ENCODE measurements at regions not wholly inside any gene's neighbourhood (a gene's known extent, or its start where the extent isn't known, plus 50 kb on each side); places are given as distances from the start of the nearest gene placed in this dataset.
"Not testable (repeated sequence)": the region's sequence is repeated elsewhere in the genome, so short reads cannot be mapped to it uniquely, and the experiment has no call there.

DNA sequence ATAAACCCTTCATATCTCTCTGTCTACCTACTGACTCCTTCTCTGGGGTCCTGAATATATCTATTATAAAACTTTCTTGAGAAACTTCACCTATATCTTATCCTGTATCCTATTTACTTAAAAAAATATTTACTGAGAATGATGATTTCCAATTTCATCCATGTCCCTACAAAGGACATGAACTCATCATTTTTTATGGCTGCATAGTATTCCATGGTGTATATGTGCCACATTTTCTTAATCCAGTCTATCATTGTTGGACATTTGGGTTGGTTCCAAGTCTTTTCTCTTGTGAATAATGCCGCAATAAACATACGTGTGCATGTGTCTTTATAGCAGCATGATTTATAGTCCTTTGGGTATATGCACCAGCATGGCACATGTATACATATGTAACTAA lies 301.7 kb upstream of the RAI14 start:
- H3K27ac ChIP-seq (ENCODE audit: low read depth in 1 of 2, low read length in 1 of 2); H3K27me3 ChIP-seq (ENCODE audit: control insufficient read depth in 3 of 3, insufficient read depth in 3 of 3, low read length in 2 of 3); H3K4me3 ChIP-seq; H3K9ac ChIP-seq (ENCODE audit: insufficient read depth in 1 of 2, low read length in 2 of 2); DNase-seq; H3K4me1 ChIP-seq (ENCODE audit: control insufficient read depth in 5 of 5, insufficient read depth in 5 of 5, low read length in 5 of 5); ATAC-seq (ENCODE audit: insufficient read depth, low FRiP score); H3K36me3 ChIP-seq (ENCODE audit: control insufficient read depth in 4 of 4, insufficient read depth in 4 of 4, low read length in 4 of 4); H3K9me3 ChIP-seq (ENCODE audit: control insufficient read depth in 4 of 4, insufficient read depth in 3 of 4, low read length in 3 of 4): not testable (repeated sequence)
- 73 to 91% methylated on average over 2 of the region's 2 CpGs for WGBS, 2 donors

DNA sequence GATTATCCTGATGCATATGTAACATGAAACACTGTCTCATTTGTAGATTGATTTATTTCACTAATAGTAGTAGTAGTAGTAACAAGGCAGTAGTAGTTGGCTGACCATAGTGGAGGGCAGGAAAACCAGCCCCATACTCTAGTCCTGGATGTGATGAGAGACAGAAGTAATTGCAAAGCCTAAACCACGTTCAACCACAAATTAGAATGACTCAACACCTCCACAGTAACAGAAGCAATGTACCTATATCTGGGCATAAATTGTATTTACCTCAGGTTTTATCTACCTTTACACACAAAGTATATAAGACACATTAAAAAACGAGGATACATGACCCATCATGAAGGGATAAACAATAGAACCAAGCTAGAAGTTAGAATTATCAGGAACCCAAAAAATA lies 284.7 kb upstream of the RAI14 start:
- not testable (repeated sequence) for H3K4me3 ChIP-seq; H3K4me1 ChIP-seq (ENCODE audit: control insufficient read depth in 5 of 5, insufficient read depth in 5 of 5, low read length in 5 of 5); DNase-seq; H3K9ac ChIP-seq (ENCODE audit: insufficient read depth in 1 of 2, low read length in 2 of 2); H3K9me3 ChIP-seq (ENCODE audit: control insufficient read depth in 4 of 4, insufficient read depth in 3 of 4, low read length in 3 of 4); H3K27ac ChIP-seq (ENCODE audit: low read depth in 1 of 2, low read length in 1 of 2); ATAC-seq (ENCODE audit: insufficient read depth, low FRiP score); H3K36me3 ChIP-seq (ENCODE audit: control insufficient read depth in 4 of 4, insufficient read depth in 4 of 4, low read length in 4 of 4); H3K27me3 ChIP-seq (ENCODE audit: control insufficient read depth in 3 of 3, insufficient read depth in 3 of 3, low read length in 2 of 3)
- WGBS, 2 donors, result 57 to 72% methylated on average over 1 of the region's 2 CpGs

GRCh38 chr5:34371817-34372216 lies 284.3 kb upstream of the RAI14 start:
- not testable (repeated sequence) for H3K36me3 ChIP-seq (ENCODE audit: control insufficient read depth in 4 of 4, insufficient read depth in 4 of 4, low read length in 4 of 4); H3K9me3 ChIP-seq (ENCODE audit: control insufficient read depth in 4 of 4, insufficient read depth in 3 of 4, low read length in 3 of 4); H3K27ac ChIP-seq (ENCODE audit: low read depth in 1 of 2, low read length in 1 of 2); H3K27me3 ChIP-seq (ENCODE audit: control insufficient read depth in 3 of 3, insufficient read depth in 3 of 3, low read length in 2 of 3); DNase-seq; H3K9ac ChIP-seq (ENCODE audit: insufficient read depth in 1 of 2, low read length in 2 of 2); H3K4me3 ChIP-seq; ATAC-seq (ENCODE audit: insufficient read depth, low FRiP score); H3K4me1 ChIP-seq (ENCODE audit: control insufficient read depth in 5 of 5, insufficient read depth in 5 of 5, low read length in 5 of 5)
- WGBS, 2 donors, result 40 to 43% methylated on average over 1 of the region's 1 CpG

DNA sequence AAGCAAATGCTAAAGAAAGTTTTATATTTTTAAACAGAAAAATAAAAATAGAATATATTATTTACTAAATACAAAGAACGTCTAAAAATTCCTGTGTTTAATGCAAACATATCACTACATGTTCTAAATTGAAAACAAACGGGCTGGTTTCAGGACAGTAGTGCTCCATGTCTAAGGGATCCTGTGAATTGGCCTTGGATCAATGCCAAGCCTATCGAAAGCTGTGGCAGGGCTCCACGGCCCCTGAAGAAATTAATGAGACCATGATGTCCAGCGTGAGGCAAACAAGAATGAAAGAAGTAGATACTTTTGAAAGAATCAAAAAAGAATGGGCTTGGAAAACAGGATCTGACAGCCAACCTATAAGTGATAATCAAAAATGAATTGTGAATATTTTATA lies 283.4 kb upstream of the RAI14 start:
- H3K9me3 ChIP-seq (ENCODE audit: control insufficient read depth in 4 of 4, insufficient read depth in 3 of 4, low read length in 3 of 4); H3K36me3 ChIP-seq (ENCODE audit: control insufficient read depth in 4 of 4, insufficient read depth in 4 of 4, low read length in 4 of 4); H3K27me3 ChIP-seq (ENCODE audit: control insufficient read depth in 3 of 3, insufficient read depth in 3 of 3, low read length in 2 of 3); H3K4me3 ChIP-seq; H3K4me1 ChIP-seq (ENCODE audit: control insufficient read depth in 5 of 5, insufficient read depth in 5 of 5, low read length in 5 of 5); H3K9ac ChIP-seq (ENCODE audit: insufficient read depth in 1 of 2, low read length in 2 of 2); ATAC-seq (ENCODE audit: insufficient read depth, low FRiP score); H3K27ac ChIP-seq (ENCODE audit: low read depth in 1 of 2, low read length in 1 of 2): not testable (repeated sequence)
- peak in 2 of 3 donors; percentile 20 to 31 for DNase-seq
- WGBS, 2 donors, result 55 to 66% methylated on average over 4 to 5 of the region's 5 CpGs

- 41 to 65% methylated on average over 2 of the region's 2 CpGs for WGBS, 2 donors
- not testable (repeated sequence) for H3K27ac ChIP-seq (ENCODE audit: low read depth in 1 of 2, low read length in 1 of 2); DNase-seq; H3K4me1 ChIP-seq (ENCODE audit: control insufficient read depth in 5 of 5, insufficient read depth in 5 of 5, low read length in 5 of 5); H3K4me3 ChIP-seq; H3K27me3 ChIP-seq (ENCODE audit: control insufficient read depth in 3 of 3, insufficient read depth in 3 of 3, low read length in 2 of 3); ATAC-seq (ENCODE audit: insufficient read depth, low FRiP score); H3K9me3 ChIP-seq (ENCODE audit: control insufficient read depth in 4 of 4, insufficient read depth in 3 of 4, low read length in 3 of 4); H3K9ac ChIP-seq (ENCODE audit: insufficient read depth in 1 of 2, low read length in 2 of 2); H3K36me3 ChIP-seq (ENCODE audit: control insufficient read depth in 4 of 4, insufficient read depth in 4 of 4, low read length in 4 of 4)
These were observed 278.5 kb upstream of the RAI14 start for GRCh38 chr5:34377651-34378050.

GRCh38 chr5:34378498-34378897 lies 277.6 kb upstream of the RAI14 start:
- H3K4me3 ChIP-seq, result not testable (repeated sequence)
- 92% methylated on average over 2 of the region's 2 CpGs for WGBS, 2 donors

GRCh38 chr5:34388754-34389153 lies 267.4 kb upstream of the RAI14 start:
- H3K27ac ChIP-seq (ENCODE audit: low read depth in 1 of 2, low read length in 1 of 2); H3K36me3 ChIP-seq (ENCODE audit: control insufficient read depth in 4 of 4, insufficient read depth in 4 of 4, low read length in 4 of 4); DNase-seq; H3K9ac ChIP-seq (ENCODE audit: insufficient read depth in 1 of 2, low read length in 2 of 2); ATAC-seq (ENCODE audit: insufficient read depth, low FRiP score); H3K9me3 ChIP-seq (ENCODE audit: control insufficient read depth in 4 of 4, insufficient read depth in 3 of 4, low read length in 3 of 4); H3K4me3 ChIP-seq; H3K27me3 ChIP-seq (ENCODE audit: control insufficient read depth in 3 of 3, insufficient read depth in 3 of 3, low read length in 2 of 3); H3K4me1 ChIP-seq (ENCODE audit: control insufficient read depth in 5 of 5, insufficient read depth in 5 of 5, low read length in 5 of 5): not testable (repeated sequence)
- 41 to 63% methylated on average over 3 of the region's 3 CpGs for WGBS, 2 donors

More at GRCh38 chr5:34378498-34378897, 277.6 kb upstream of the RAI14 start:
- not testable (repeated sequence) for DNase-seq; ATAC-seq (ENCODE audit: insufficient read depth, low FRiP score); H3K36me3 ChIP-seq (ENCODE audit: control insufficient read depth in 4 of 4, insufficient read depth in 4 of 4, low read length in 4 of 4); H3K9ac ChIP-seq (ENCODE audit: insufficient read depth in 1 of 2, low read length in 2 of 2); H3K27me3 ChIP-seq (ENCODE audit: control insufficient read depth in 3 of 3, insufficient read depth in 3 of 3, low read length in 2 of 3); H3K9me3 ChIP-seq (ENCODE audit: control insufficient read depth in 4 of 4, insufficient read depth in 3 of 4, low read length in 3 of 4); H3K4me1 ChIP-seq (ENCODE audit: control insufficient read depth in 5 of 5, insufficient read depth in 5 of 5, low read length in 5 of 5); H3K27ac ChIP-seq (ENCODE audit: low read depth in 1 of 2, low read length in 1 of 2)

All from lung (tissue), 9 donors.